GM04504 (cell line): ENCODE measurements at regions not wholly inside any gene's neighbourhood (a gene's known extent, or its start where the extent isn't known, plus 50 kb on each side); places are given as distances from the start of the nearest gene placed in this dataset.

ENCODE experiments used
- DNase-seq: peaks from one replicate; pipeline ENCODE4 v3.0.0-alpha.2; 2012; ENCODE audit warnings: low read depth

- DNase-seq: no peak
Observed at GRCh38 chr20:21956591-21956990, 251.1 kb downstream of the PAX1 start.

DNA sequence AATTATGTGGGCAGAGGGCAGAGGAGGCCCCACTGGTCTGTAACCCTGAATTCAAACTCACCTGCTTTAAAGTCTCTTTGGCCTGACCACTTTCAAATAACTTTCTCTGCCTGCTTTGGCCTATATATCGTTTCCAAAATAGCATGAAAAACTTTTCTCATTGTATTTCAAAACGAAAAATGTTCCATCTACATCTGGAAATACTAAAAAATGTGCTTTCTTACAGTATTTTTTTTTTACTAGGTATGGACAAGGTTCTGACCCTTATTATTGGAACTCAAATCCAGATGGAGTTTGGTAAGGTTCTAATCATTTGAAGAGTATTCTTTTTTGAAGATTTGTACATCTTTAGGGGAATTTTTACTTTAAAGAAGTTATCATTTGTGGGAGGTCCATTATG lies 241.9 kb downstream of the PAX1 start:
- DNase-seq: no peak

DNA sequence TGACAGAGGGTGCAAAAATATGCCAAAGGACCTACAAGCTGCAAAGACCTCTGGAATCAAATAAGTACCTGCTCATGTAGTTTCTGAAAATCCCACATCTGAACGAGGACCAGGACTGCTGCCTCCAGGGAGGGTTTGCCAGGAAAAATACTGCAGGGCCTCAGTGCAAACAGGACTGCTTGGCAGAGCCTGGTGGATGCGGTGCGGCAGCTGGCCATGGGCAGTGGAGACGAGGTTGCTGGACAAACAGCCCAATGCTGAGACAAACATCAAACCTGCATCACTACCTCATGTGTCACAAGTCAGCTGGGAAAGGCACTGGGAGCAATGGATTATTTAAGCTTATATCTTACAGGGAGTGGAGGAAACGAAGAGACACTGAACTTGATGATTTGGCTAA lies 238.8 kb downstream of the PAX1 start:
- no peak for DNase-seq

GRCh38 chr20:21941941-21942805 lies 236.7 kb downstream of the PAX1 start:
- DNase-seq: no peak

DNA sequence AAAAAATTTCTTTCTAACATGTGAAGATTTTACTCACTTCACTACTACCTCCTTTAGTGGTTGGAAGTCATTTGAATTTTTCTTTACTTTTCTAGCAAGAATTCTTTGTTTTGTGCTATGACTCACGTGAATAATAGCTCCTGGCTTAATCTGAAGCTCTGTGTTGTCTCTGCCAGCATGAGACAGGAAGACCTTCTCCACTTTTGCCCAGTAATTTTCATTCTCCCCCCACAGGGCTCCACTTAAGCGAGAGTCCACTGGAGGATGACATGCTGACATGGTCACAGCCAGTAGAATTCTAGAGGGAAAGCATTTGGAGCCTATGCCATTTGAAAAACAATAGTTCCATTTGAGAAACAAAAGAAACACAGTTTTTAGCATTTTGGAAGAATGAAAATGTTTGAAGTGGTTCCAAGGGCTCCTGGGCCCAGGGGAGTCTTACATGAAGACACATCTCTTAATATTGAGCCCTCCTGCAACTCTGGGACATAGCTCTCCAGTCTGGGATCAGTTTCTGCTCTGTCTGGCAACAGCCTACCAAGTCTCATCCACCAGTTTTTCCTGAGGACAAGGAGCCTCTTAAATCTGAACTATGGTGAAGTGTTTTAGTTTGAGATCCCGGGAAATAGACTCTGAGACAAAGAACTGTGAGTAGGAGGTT lies 231.4 kb downstream of the PAX1 start:
- no peak for DNase-seq

DNA sequence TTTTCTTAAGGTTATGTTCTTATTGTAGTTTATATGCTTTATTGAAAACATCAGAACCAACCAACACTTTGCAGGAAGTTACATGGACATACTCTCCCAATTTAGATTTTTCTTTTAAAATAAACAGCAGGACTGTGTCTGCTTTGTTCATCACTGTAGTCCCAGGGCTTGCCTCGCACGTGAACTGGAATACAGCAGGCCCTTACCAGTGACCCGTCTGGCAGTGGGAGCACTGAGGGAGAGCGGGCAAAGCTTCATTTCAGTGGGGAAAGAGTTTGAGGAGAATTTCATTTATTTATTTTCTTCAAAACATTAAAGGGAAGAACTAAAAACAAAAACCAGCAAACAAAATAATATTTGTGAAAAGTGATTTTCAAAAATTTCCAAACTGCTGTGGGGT lies 230.8 kb downstream of the PAX1 start:
- DNase-seq: no peak

GRCh38 chr20:21933526-21933925 lies 228.1 kb downstream of the PAX1 start:
- no peak for DNase-seq

DNA sequence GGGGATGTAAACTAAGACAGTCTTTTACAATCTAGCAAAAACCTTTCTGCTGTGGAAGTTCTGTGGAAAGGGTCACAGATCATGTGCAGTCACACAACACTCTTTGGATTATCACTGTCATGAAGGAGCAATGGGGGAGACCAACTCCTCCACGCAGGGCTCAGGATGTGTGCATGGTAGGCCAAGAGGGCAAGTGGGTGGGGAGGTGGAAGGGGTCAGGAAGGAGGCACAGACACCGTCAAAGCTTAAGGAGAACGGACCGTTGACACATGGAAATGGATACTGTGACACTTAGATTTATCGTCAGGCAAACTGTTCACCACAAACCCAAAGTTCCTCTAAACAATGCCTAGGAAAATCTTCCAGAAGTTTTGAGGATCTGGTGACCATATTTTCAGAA lies 215.8 kb downstream of the PAX1 start:
- no peak for DNase-seq

GRCh38 chr20:21920211-21920610 lies 214.7 kb downstream of the PAX1 start:
- DNase-seq: no peak

DNA sequence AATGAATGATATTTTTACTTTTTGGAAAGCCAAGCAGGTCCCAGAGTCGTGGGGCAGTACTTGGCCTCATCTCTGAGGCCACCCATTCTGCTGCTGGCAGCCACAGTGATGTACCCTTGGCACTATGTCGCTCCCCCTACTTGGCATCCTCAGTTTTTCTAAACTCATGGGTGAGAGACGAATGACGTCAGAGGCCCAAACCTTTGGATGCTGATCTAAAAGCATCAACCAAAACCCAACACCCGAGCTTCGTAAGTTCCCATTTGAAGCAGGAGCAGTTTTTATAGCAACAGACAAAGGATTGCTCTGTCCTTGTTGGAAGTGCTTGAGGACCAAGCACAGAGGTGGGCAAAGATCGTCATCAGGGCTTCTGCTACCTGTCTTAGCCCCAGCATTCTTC lies 212.9 kb downstream of the PAX1 start:
- no peak for DNase-seq

DNA sequence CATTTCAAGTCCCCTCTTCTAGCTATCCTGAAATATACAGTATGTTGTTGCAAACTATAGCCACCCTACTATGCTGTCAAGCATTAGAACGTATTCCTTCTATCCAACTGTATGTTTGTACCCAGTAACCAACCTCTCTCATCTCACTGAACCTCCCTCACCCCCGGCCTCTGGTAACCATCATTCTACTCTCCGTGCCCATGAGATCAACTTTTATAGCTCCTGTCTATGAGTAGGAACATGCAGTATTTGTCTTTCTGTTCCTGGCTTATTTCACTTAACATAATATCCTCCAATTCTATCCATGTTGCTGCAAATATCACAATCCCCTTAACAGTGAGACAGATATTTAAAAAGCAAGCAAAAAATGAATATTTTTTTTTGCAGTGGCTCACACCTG lies 196.9 kb downstream of the PAX1 start:
- DNase-seq: no peak

DNA sequence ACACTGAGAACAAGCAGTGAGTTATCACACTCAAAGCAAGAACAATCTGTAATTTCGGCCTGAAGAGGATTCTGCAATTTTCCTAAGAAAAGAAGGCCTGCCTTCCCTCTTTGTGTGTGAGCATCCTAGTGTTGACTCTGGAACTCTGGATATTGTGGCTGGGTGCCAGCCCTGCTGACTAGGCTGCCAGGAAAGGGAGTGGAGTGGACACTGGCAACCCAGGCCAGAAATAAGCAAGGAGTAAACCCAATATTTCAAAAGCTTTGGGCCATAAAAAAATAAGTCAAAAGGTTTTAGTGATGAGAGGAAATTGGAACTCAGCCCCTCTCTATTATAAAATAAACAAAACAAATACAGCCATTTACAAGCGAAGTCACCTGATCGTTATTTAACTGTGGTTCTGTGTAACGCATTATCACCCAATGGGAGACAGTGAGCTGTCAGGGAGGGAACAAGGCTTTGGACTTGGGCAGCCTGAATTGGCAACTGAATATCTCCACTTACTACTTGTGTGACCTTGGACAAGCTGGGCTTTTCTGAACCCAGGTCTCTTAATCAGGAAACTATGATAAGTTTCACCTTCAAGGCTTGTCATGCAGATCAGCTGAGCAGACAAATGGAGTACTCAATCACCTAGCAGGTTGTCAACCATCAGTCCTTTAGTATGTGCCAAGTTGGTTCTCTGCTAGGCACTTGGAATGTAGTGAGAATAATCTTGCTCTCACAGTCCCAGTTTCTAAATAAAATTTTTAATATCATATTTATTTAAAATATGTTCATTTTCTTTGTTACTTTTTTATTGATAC lies 196.2 kb downstream of the PAX1 start:
- no peak for DNase-seq

GRCh38 chr20:21900431-21900830 lies 195.0 kb downstream of the PAX1 start:
- DNase-seq: no peak

- DNase-seq: no peak
Observed at GRCh38 chr20:21874921-21875320, 169.5 kb downstream of the PAX1 start.

- no peak for DNase-seq
Observed at GRCh38 chr20:21874127-21874526, 168.7 kb downstream of the PAX1 start.

DNA sequence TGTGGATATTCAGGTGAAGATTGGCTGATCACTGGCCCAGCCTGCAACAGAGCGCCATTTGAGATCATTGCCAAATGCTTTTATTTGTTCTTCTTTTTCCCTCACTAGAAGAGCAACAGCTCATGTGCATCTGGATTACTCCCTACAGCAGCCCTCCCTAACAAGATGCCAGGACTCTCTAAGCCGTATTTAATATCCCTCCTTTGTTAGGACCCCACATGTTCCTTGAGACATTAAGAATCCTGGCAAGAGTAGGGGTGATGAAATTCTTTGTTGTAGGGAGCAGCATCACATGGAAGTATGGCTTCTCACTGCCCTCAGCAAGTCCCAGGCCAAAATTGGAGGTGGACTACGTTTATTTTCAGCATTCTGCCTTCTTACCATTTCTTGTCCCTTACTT lies 167.8 kb downstream of the PAX1 start:
- DNase-seq: no peak

GRCh38 chr20:21867811-21868210 lies 162.3 kb downstream of the PAX1 start:
- no peak for DNase-seq

DNA sequence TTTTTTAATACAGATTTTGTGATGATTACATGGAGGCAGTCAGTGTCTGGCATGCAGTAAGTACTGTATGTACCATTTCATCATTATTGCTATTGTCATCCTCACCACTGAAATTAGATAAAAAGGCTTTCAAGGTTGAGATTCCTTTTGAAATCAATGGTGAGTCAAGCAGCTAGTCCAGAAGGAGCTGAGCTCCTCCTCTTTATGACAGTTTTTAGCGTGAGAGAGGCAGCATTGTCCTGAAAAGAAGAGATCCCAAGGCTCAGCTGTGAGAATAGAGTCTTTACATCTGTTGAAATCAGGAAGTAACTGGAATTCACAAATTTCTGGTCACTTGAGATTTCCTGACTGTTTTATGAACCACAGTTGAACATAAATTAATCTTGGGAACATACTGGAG lies 161.9 kb downstream of the PAX1 start:
- no peak for DNase-seq

DNA sequence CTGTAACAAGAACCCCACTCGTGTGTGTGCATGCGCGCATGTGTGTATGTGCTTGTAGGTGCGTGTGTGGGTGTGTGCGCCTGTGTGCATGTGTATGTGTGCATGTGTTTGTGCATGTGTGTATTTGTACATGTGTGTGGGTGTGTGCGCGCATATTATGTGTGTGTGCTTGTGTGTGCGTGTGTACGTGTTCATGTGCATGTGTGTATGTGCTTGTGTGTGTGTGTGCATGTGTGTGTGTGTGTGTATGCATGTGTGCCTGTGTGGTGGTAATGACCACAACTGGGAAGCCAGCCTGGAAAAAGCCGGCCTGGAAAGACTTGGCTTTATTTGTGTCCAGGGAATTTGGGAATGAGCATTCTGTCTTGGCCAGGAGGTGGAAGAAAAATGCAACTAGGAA lies 157.5 kb downstream of the PAX1 start:
- DNase-seq: no peak

GRCh38 chr20:21862259-21862946 lies 156.9 kb downstream of the PAX1 start:
- no peak for DNase-seq

DNA sequence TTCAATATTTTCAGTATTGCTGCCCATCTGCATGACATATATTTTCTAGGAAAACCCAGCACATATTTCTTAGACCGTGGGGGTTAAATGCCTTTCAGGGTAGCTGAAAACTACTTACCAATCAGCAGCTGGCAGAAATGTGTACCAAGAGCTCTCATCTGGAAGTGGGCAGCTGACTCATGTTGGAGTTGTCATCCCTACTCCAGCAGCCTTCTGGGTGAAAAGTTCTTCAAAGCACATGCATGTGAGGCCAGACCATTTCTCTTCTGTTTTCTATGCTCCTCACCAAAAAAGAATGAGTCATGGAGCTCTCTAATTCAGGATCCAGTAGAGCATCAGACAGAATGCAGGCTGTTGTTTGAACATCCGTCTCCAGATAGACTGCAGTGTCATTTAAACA lies 135.5 kb downstream of the PAX1 start:
- DNase-seq: no peak

DNA sequence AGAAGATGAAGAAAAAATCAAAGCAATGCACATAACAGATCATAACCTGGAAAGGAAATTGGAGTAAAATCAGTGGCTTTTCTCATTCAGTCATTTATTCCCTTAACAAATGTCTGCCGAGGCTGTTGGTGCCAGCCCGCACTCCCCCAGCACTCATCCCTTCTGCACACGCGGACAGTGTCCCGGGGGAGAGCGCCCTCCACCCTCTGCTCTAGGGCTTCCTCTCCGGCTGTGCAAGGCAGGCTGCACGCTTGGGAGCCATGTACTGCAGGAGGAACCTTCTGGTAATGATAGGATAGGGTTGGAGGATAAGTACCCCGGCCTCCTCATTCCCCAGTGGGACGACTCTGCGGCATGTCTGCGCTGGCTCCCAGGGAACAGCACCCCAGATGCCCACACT lies 134.5 kb downstream of the PAX1 start:
- no peak for DNase-seq
